Osteocyte (in vitro differentiated cells): ENCODE measurements at regions not wholly inside any gene's neighbourhood (a gene's known extent, or its start where the extent isn't known, plus 50 kb on each side); places are given as distances from the start of the nearest gene placed in this dataset.

Experiments used
- DNase-seq: peaks from one replicate; pipeline ENCODE4 v3.0.0; 2021; ENCODE audit warnings: mixed read lengths; ENCODE audit not compliant: unreplicated experiment; ENCODE audit errors: extremely low spot score
- H3K27ac Mint-ChIP-seq: one replicate; pipeline ENCODE4 v1.8.0; 2021; ENCODE audit warnings: mild to moderate bottlenecking, mixed read lengths; ENCODE audit not compliant: unreplicated experiment
- H3K27me3 Mint-ChIP-seq: one replicate; pipeline ENCODE4 v1.8.0; 2021; ENCODE audit warnings: mixed read lengths; ENCODE audit not compliant: unreplicated experiment
- H3K36me3 Mint-ChIP-seq: one replicate; pipeline ENCODE4 v1.8.0; 2021; ENCODE audit warnings: mixed read lengths; ENCODE audit not compliant: unreplicated experiment
- H3K4me1 Mint-ChIP-seq: one replicate; pipeline ENCODE4 v1.8.0; 2021; ENCODE audit warnings: mixed read lengths; ENCODE audit not compliant: unreplicated experiment
- H3K4me3 Mint-ChIP-seq: one replicate; pipeline ENCODE4 v1.8.0; 2021; ENCODE audit warnings: mild to moderate bottlenecking, moderate library complexity, mixed read lengths; ENCODE audit not compliant: unreplicated experiment
- H3K9me3 Mint-ChIP-seq: one replicate; pipeline ENCODE4 v1.8.0; 2021; ENCODE audit warnings: mixed read lengths; ENCODE audit not compliant: unreplicated experiment
- CTCF ChIP-seq: fragments of 200-600 bp; sonication (generic); IDR thresholded peaks from 2 replicates; pipeline ENCODE4 v1.5.0; 2021; ENCODE audit warnings: antibody characterized with exemption, mild to moderate bottlenecking, moderate library complexity

- no peaks in the 10 kb centered on the region for H3K36me3 Mint-ChIP-seq
- H3K27me3 Mint-ChIP-seq: peaks cover 17% of the 10 kb centered on the region
- no peak overlapping the region for H3K27ac Mint-ChIP-seq
- H3K4me3 Mint-ChIP-seq: no peak overlapping the region
- no peak for TF ChIP-seq CTCF
- no peaks in the 10 kb centered on the region for H3K9me3 Mint-ChIP-seq
- H3K4me1 Mint-ChIP-seq: no peaks in the 10 kb centered on the region
- no peak for DNase-seq
Measured at GRCh38 chr1:30642391-30643120, 80.8 kb downstream of the MATN1 start.

- Mint-ChIP-seq H3K27ac (no peak overlapping the region), H3K4me1 (no peaks in the 10 kb centered on the region), H3K4me3 (no peak overlapping the region), H3K27me3 (peaks cover 17% of the 10 kb centered on the region), H3K36me3 (no peaks in the 10 kb centered on the region), H3K9me3 (no peaks in the 10 kb centered on the region)
- no peak for TF ChIP-seq CTCF
- no peak for DNase-seq
Measured at GRCh38 chr1:30641572-30642353, 81.6 kb downstream of the MATN1 start.

- H3K9me3 Mint-ChIP-seq: no peaks in the 10 kb centered on the region
- no peak overlapping the region for H3K27ac Mint-ChIP-seq
- no peaks in the 10 kb centered on the region for H3K4me1 Mint-ChIP-seq
- peaks cover 9% of the 10 kb centered on the region for H3K27me3 Mint-ChIP-seq
- TF ChIP-seq CTCF: no peak
- H3K4me3 Mint-ChIP-seq: no peak overlapping the region
- H3K36me3 Mint-ChIP-seq: no peaks in the 10 kb centered on the region
- no peak for DNase-seq
Measured at GRCh38 chr1:30639881-30640452, 83.4 kb downstream of the MATN1 start.

GRCh38 chr1:30638811-30639210, 84.6 kb downstream of the MATN1 start:
- H3K27ac Mint-ChIP-seq: no peak overlapping the region

More at GRCh38 chr1:30638811-30639210, 84.6 kb downstream of the MATN1 start:
- H3K36me3 Mint-ChIP-seq: no peaks in the 10 kb centered on the region
- peaks cover 3% of the 10 kb centered on the region for H3K27me3 Mint-ChIP-seq
- no peaks in the 10 kb centered on the region for H3K4me1 Mint-ChIP-seq
- H3K4me3 Mint-ChIP-seq: no peak overlapping the region
- no peaks in the 10 kb centered on the region for H3K9me3 Mint-ChIP-seq
- no peak for DNase-seq
- TF ChIP-seq CTCF: no peak
